Endothelial cell of umbilical vein (primary cell): ENCODE measurements at regions not wholly inside any gene's neighbourhood (a gene's known extent, or its start where the extent isn't known, plus 50 kb on each side); places are given as distances from the start of the nearest gene placed in this dataset.

ENCODE experiments used
- BruUV-seq: library from RNA; stranded (reverse); fragments of 400-500 nt; replicated peaks from 2 replicates; lab custom pipeline; 2021; lab: Mats Ljungman, UMichigan
- CTCF ChIA-PET: fragments of 300-600, 350-600 bp; sonication (Branson Sonifier 250); formaldehyde crosslinking; loops from one replicate; lab custom pipeline; 2021; ENCODE audit warnings: antibody characterized with exemption, inconsistent platforms; lab: Charles Lee
- POLR2A ChIA-PET: fragments of 300-600, 350-600 bp; sonication (Branson Sonifier 250); formaldehyde crosslinking; loops from one replicate; lab custom pipeline; 2021; ENCODE audit warnings: antibody characterized with exemption, inconsistent platforms; lab: Charles Lee
- DNase-seq: peaks from one replicate; pipeline ENCODE4 v3.0.0-alpha.2; 2011; ENCODE audit warnings: low read depth, low spot score
- FAIRE-seq: peaks from 2 replicates; lab custom pipeline; 2011; peaks lifted over from hg19 to GRCh38; lab: Jason Lieb, UNC
- H2AFZ ChIP-seq: 2 replicates; pipeline ENCODE4 v1.6.0; 2012; ENCODE audit warnings: low read depth, low read length, control low read depth, inconsistent platforms
- H3K27ac ChIP-seq: 2 replicates; pipeline ENCODE4 v1.5.1; 2011; ENCODE audit warnings: low read depth, mild to moderate bottlenecking, control low read depth, low read length, moderate library complexity; ENCODE audit not compliant: insufficient read depth
- H3K27me3 ChIP-seq, 2 experiments: 2 replicates each; pipeline versions ENCODE4 v1.6.0 to v1.6.1; 2011; ENCODE audit warnings: low read length in 2 of 2, mixed read lengths in 1 of 2; ENCODE audit not compliant: control insufficient read depth in 2 of 2, insufficient read depth in 2 of 2
- H3K36me3 ChIP-seq, 2 experiments: 2 replicates in 1 of 2; 3 replicates in 1 of 2; pipeline ENCODE4 v1.5.1; 2011; ENCODE audit warnings: low read length in 2 of 2, mild to moderate bottlenecking in 1 of 2, moderate library complexity in 1 of 2; ENCODE audit not compliant: control insufficient read depth in 2 of 2, insufficient read depth in 2 of 2; ENCODE audit errors: extremely low read depth in 1 of 2
- H3K4me1 ChIP-seq: 3 replicates; pipeline ENCODE4 v1.5.1; 2011; ENCODE audit warnings: mild to moderate bottlenecking, low read length; ENCODE audit not compliant: control insufficient read depth, insufficient read depth; ENCODE audit errors: extremely low read depth
- H3K4me2 ChIP-seq: 2 replicates; pipeline ENCODE4 v1.6.1; 2011; ENCODE audit warnings: low read length, control low read depth, mixed read lengths; ENCODE audit not compliant: insufficient read depth
- H3K4me3 ChIP-seq, 3 experiments: fragments of 200-600 bp in 1 of 3; sonication (generic), shearing (Covaris generic) in 1 of 3; replicated peaks in 1 of 3; 2 replicates each; pipeline ENCODE4 v1.5.1; 2011 to 2016; ENCODE audit warnings: control low read depth in 3 of 3, low read length in 3 of 3, mild to moderate bottlenecking in 2 of 3, inconsistent platforms in 1 of 3, low read depth in 1 of 3, moderate library complexity in 1 of 3; ENCODE audit not compliant: insufficient read depth in 1 of 3
- H3K79me2 ChIP-seq: 2 replicates; pipeline ENCODE4 v1.6.0; 2012; ENCODE audit warnings: low read length, inconsistent platforms; ENCODE audit not compliant: control insufficient read depth, insufficient read depth
- H3K9ac ChIP-seq: replicated peaks from 2 replicates; pipeline ENCODE3; 2011; ENCODE audit warnings: low read length, control low read depth; ENCODE audit not compliant: insufficient read depth; ENCODE audit errors: extremely low read depth
- H3K9me1 ChIP-seq: replicated peaks from 3 replicates; pipeline ENCODE4 v1.6.0; 2011; ENCODE audit warnings: mild to moderate bottlenecking, low read length; ENCODE audit not compliant: control insufficient read depth, insufficient read depth; ENCODE audit errors: extremely low read depth
- H3K9me3 ChIP-seq: replicated peaks from 2 replicates; pipeline ENCODE4 v1.5.1; 2012; ENCODE audit warnings: low read length, inconsistent platforms; ENCODE audit not compliant: control insufficient read depth, insufficient read depth
- H4K20me1 ChIP-seq: replicated peaks from 2 replicates; pipeline ENCODE3; 2011; ENCODE audit warnings: mild to moderate bottlenecking, low read length; ENCODE audit not compliant: control insufficient read depth, insufficient read depth; ENCODE audit errors: extremely low read depth
- EZH2 ChIP-seq: IDR thresholded peaks from 2 replicates; pipeline ENCODE4 v1.6.1; 2012; ENCODE audit warnings: borderline replicate concordance, low read depth, mild to moderate bottlenecking, moderate library complexity, low read length, inconsistent platforms; ENCODE audit not compliant: severe bottlenecking
- FOS ChIP-seq: IDR thresholded peaks from 2 replicates; pipeline ENCODE4 v1.6.1; 2011; ENCODE audit warnings: mild to moderate bottlenecking, low read length, moderate library complexity, borderline replicate concordance; ENCODE audit not compliant: insufficient read depth
- GATA2 ChIP-seq: IDR thresholded peaks from 2 replicates; pipeline ENCODE4 v1.7.0; 2011; ENCODE audit warnings: low read depth, mild to moderate bottlenecking, moderate library complexity, mixed read lengths, low read length; ENCODE audit not compliant: insufficient read length, insufficient read depth
- JUN ChIP-seq: IDR thresholded peaks from 2 replicates; pipeline ENCODE4 v1.6.1; 2011; ENCODE audit warnings: borderline replicate concordance, low read depth; ENCODE audit not compliant: insufficient read length, insufficient read depth
- MYC ChIP-seq: IDR thresholded peaks from one replicate; pipeline ENCODE4 v1.6.1; 2011; ENCODE audit warnings: mild to moderate bottlenecking, low read depth, low read length
- POLR2A ChIP-seq: IDR thresholded peaks from 2 replicates; pipeline ENCODE4 v1.6.1; 2012; ENCODE audit warnings: low read depth, mild to moderate bottlenecking, control low read depth, low read length
- POLR2AphosphoS5 ChIP-seq: IDR thresholded peaks from 2 replicates; pipeline ENCODE4 v1.6.1; 2012; ENCODE audit warnings: low read depth, mild to moderate bottlenecking, control low read depth, low read length, moderate library complexity; ENCODE audit not compliant: insufficient read depth
- dilution Hi-C: fragments of 300-500 bp; cut with MboI; formaldehyde crosslinking; loops from one replicate; pipeline ENCODE4 v1.15.0; 2019; ENCODE audit warnings: low sequenced_read_pairs; ENCODE audit not compliant: extremely low pct_ligation_motif_present
- intact Hi-C: fragments of 100-400 bp; cut with micrococcal nuclease; formaldehyde crosslinking; loops from one replicate; pipeline ENCODE4 v1.10.0; 2022
- TF ChIP-seq, protein P1 (sequence below): IDR thresholded peaks from 2 replicates; pipeline ENCODE4 v1.6.1; 2011; ENCODE audit not compliant: insufficient read depth, insufficient read length
- TF ChIP-seq, protein P2 (sequence below), 2 donors: IDR thresholded peaks; 1 replicate in 1 of 2; 2 replicates in 1 of 2; pipeline ENCODE4 v1.5.1; 2011; ENCODE audit warnings: low read length in 2 of 2, mild to moderate bottlenecking in 2 of 2, moderate library complexity in 2 of 2, control low read depth in 1 of 2, inconsistent platforms in 1 of 2, low read depth in 1 of 2; ENCODE audit not compliant: insufficient read depth in 1 of 2; ENCODE audit errors: extremely low read depth in 1 of 2

DNA sequence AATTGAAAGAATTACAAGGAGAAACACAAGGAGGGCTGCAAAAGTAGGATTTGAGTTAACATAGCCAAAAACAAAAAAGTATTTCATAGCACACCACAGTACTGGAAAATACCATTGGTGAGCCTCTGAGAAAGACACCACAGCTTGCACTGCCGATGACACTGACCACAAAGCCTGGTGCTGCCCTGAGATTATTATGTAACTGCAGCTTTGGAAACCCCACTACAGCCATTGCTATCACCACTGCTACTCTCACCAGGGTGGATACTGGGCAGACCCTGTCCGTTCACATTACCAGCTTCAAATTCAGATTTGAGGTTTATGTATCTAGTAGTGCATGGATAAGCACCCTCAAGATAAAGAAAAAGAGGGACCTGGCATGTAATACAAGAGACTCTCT, 1246.7 kb upstream of the SORCS1 start:
- DNase-seq (no peak), FAIRE-seq (no peak)
- H4K20me1 ChIP-seq: no peaks in the 10 kb centered on the region
- no peaks in the 10 kb centered on the region for H3K27me3 ChIP-seq
- CTCF ChIA-PET: no interaction called here
- H3K36me3 ChIP-seq: no peaks in the 10 kb centered on the region
- TF ChIP-seq POLR2AphosphoS5 (no peak), FOS (no peak), JUN (no peak), MYC (no peak), POLR2A (no peak), GATA2 (no peak), EZH2 (no peak)
- TF ChIP-seq, protein P1, sequence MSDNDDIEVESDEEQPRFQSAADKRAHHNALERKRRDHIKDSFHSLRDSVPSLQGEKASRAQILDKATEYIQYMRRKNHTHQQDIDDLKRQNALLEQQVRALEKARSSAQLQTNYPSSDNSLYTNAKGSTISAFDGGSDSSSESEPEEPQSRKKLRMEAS: no peak
- TF ChIP-seq, protein P2, sequence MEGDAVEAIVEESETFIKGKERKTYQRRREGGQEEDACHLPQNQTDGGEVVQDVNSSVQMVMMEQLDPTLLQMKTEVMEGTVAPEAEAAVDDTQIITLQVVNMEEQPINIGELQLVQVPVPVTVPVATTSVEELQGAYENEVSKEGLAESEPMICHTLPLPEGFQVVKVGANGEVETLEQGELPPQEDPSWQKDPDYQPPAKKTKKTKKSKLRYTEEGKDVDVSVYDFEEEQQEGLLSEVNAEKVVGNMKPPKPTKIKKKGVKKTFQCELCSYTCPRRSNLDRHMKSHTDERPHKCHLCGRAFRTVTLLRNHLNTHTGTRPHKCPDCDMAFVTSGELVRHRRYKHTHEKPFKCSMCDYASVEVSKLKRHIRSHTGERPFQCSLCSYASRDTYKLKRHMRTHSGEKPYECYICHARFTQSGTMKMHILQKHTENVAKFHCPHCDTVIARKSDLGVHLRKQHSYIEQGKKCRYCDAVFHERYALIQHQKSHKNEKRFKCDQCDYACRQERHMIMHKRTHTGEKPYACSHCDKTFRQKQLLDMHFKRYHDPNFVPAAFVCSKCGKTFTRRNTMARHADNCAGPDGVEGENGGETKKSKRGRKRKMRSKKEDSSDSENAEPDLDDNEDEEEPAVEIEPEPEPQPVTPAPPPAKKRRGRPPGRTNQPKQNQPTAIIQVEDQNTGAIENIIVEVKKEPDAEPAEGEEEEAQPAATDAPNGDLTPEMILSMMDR (IDR thresholded peaks at IDR 0.05; ENCODE audit: extremely low read depth in 1 of 2, insufficient read depth in 1 of 2, low read depth in 1 of 2, low read length in 2 of 2): no peak
- no peak overlapping the region for H2AFZ ChIP-seq
- H3K79me2 ChIP-seq: no peaks in the 10 kb centered on the region
- no peak overlapping the region for H3K4me3 ChIP-seq
- POLR2A ChIA-PET: no interaction called here
- dilution Hi-C loops: no loop called here
- no peaks in the 10 kb centered on the region for H3K9me1 ChIP-seq
- no peak overlapping the region for H3K27ac ChIP-seq
- intact Hi-C loops: no loop called here
- H3K9ac ChIP-seq: no peak overlapping the region
- no peaks in the 10 kb centered on the region for H3K9me3 ChIP-seq
- BruUV-seq: no TSS peak
- no peaks in the 10 kb centered on the region for H3K4me1 ChIP-seq
- no peak overlapping the region for H3K4me2 ChIP-seq
